SIG-M5 treated with dmso at 0.1 percent for 504 hours (cell line): ENCODE measurements at regions not wholly inside any gene's neighbourhood (a gene's known extent, or its start where the extent isn't known, plus 50 kb on each side); places are given as distances from the start of the nearest gene placed in this dataset.
"Not testable (repeated sequence)": the region's sequence is repeated elsewhere in the genome, so short reads cannot be mapped to it uniquely, and the experiment has no call there.

Experiments used
- DNase-seq: peaks from one replicate; lab custom pipeline; 2025; ENCODE audit not compliant: unreplicated experiment; lab: John Stamatoyannopoulos, UW

GRCh38 chr7:66413379-66414114, 208.4 kb downstream of the TPST1 start:
- peak; percentile 33 for DNase-seq

GRCh38 chr7:66415659-66416265, 210.6 kb downstream of the TPST1 start:
- DNase-seq: no peak

GRCh38 chr7:66418537-66418936, 210.1 kb upstream of the KCTD7 start:
- DNase-seq: peak; percentile 4

GRCh38 chr7:66419210-66419609, 209.5 kb upstream of the KCTD7 start:
- DNase-seq: no peak

GRCh38 chr7:66421830-66422475, 206.7 kb upstream of the KCTD7 start:
- no peak for DNase-seq

- DNase-seq: no peak
These were observed 205.0 kb upstream of the KCTD7 start for GRCh38 chr7:66423729-66424128.

- no peak for DNase-seq
These were observed 202.3 kb upstream of the KCTD7 start for GRCh38 chr7:66426332-66426731.

GRCh38 chr7:66426996-66427395, 201.7 kb upstream of the KCTD7 start:
- no peak for DNase-seq

GRCh38 chr7:66427956-66428355, 200.7 kb upstream of the KCTD7 start:
- DNase-seq: no peak

GRCh38 chr7:66429498-66430163, 199.1 kb upstream of the KCTD7 start:
- DNase-seq: no peak

- no peak for DNase-seq
These were observed 198.5 kb upstream of the KCTD7 start for GRCh38 chr7:66430164-66430545.

GRCh38 chr7:66438703-66439405, 189.8 kb upstream of the KCTD7 start:
- DNase-seq: not testable (repeated sequence)

GRCh38 chr7:66442385-66442784, 186.3 kb upstream of the KCTD7 start:
- no peak for DNase-seq

- no peak for DNase-seq
These were observed 184.7 kb upstream of the KCTD7 start for GRCh38 chr7:66443946-66444345.

GRCh38 chr7:66447007-66447406, 181.7 kb upstream of the KCTD7 start:
- not testable (repeated sequence) for DNase-seq

- not testable (repeated sequence) for DNase-seq
These were observed 177.9 kb upstream of the KCTD7 start for GRCh38 chr7:66450814-66451213.

- DNase-seq: not testable (repeated sequence)
These were observed 177.0 kb upstream of the KCTD7 start for GRCh38 chr7:66451713-66452112.

- no peak for DNase-seq
These were observed 176.5 kb upstream of the KCTD7 start for GRCh38 chr7:66452165-66452564.

- DNase-seq: no peak
These were observed 175.3 kb upstream of the KCTD7 start for GRCh38 chr7:66453340-66453739.

- DNase-seq: no peak
These were observed 174.0 kb upstream of the KCTD7 start for GRCh38 chr7:66454600-66455225.

GRCh38 chr7:66455432-66455831, 173.2 kb upstream of the KCTD7 start:
- DNase-seq: not testable (repeated sequence)
